Nephron (organoid): ENCODE measurements at regions not wholly inside any gene's neighbourhood (a gene's known extent, or its start where the extent isn't known, plus 50 kb on each side); places are given as distances from the start of the nearest gene placed in this dataset.

ENCODE experiments used
- H3K27ac Mint-ChIP-seq, 3 experiments: 2 replicates each; pipeline ENCODE4 v1.8.0; 2020; ENCODE audit warnings: mixed read lengths in 3 of 3, mild to moderate bottlenecking in 2 of 3, moderate library complexity in 1 of 3
- H3K27me3 Mint-ChIP-seq: 2 replicates; pipeline ENCODE4 v1.8.0; 2021; ENCODE audit warnings: low read depth, mild to moderate bottlenecking, moderate library complexity, mixed read lengths
- H3K36me3 Mint-ChIP-seq: 2 replicates; pipeline ENCODE4 v1.8.0; 2020; ENCODE audit warnings: low read depth, mixed read lengths
- H3K4me1 Mint-ChIP-seq: 2 replicates; pipeline ENCODE4 v1.8.0; 2020; ENCODE audit warnings: mixed read lengths
- H3K4me3 Mint-ChIP-seq, 3 experiments: 2 replicates each; pipeline ENCODE4 v1.8.0; 2020; ENCODE audit warnings: mild to moderate bottlenecking in 3 of 3, mixed read lengths in 3 of 3, moderate library complexity in 2 of 3
- H3K9me3 Mint-ChIP-seq: 2 replicates; pipeline ENCODE4 v1.8.0; 2020; ENCODE audit warnings: mixed read lengths
- TF ChIP-seq, protein P1 (sequence below), 3 experiments: fragments of 200-600 bp; sonication (generic); IDR thresholded peaks; one replicate each; pipeline ENCODE4 v1.5.0; 2021; ENCODE audit warnings: antibody characterized with exemption in 3 of 3; ENCODE audit not compliant: unreplicated experiment in 3 of 3

DNA sequence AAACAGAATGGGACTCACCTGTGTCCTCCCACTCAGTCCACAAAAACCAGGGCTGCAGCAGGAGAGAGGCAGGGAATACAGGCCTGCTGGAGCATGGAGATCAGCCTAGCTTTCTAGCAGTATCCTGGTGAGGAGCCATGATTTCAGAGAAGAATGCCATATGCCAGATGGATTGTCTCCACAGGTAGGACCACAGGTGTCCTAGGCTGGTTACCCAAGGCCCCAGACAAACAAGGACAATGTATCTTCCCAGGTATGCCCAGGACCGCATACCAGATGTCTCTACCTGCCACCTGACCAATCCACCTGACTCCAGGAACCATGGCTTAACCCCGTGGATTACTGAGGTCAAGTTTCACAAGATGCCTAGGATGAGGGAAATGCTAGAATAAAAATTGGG, 295.4 kb upstream of the NPSR1 start:
- no peaks in the 10 kb centered on the region for H3K9me3 Mint-ChIP-seq

DNA sequence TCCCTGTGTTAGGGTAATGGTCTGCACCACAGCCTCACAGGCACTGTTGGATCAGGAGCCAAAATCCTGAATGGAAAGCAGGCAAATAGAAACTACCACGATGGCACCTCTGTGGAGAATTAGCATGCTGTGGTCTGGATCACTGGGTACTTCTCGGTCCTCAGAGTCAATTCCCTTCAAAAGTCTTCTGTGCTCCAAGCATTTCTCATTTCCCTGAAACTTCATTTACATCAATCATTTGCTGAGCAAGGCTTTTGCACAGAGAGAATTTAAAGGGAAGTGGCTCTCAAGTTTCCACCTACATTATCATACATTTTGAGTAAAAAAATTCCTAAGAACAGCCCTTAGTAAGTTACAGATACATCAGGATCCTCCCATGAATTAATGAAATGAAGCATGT, 293.9 kb upstream of the NPSR1 start:
- no peaks in the 10 kb centered on the region for H3K4me1 Mint-ChIP-seq

More for the DNA sequence above, 295.4 kb upstream of the NPSR1 start:
- Mint-ChIP-seq H3K4me1 (no peaks in the 10 kb centered on the region), H3K4me3 (no peak overlapping the region), H3K36me3 (no peaks in the 10 kb centered on the region), H3K27me3 (no peaks in the 10 kb centered on the region), H3K27ac (no peak overlapping the region)
- TF ChIP-seq, protein P1, sequence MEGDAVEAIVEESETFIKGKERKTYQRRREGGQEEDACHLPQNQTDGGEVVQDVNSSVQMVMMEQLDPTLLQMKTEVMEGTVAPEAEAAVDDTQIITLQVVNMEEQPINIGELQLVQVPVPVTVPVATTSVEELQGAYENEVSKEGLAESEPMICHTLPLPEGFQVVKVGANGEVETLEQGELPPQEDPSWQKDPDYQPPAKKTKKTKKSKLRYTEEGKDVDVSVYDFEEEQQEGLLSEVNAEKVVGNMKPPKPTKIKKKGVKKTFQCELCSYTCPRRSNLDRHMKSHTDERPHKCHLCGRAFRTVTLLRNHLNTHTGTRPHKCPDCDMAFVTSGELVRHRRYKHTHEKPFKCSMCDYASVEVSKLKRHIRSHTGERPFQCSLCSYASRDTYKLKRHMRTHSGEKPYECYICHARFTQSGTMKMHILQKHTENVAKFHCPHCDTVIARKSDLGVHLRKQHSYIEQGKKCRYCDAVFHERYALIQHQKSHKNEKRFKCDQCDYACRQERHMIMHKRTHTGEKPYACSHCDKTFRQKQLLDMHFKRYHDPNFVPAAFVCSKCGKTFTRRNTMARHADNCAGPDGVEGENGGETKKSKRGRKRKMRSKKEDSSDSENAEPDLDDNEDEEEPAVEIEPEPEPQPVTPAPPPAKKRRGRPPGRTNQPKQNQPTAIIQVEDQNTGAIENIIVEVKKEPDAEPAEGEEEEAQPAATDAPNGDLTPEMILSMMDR (IDR thresholded peaks at IDR 0.05; ENCODE audit: unreplicated experiment in 3 of 3) = no peak

DNA sequence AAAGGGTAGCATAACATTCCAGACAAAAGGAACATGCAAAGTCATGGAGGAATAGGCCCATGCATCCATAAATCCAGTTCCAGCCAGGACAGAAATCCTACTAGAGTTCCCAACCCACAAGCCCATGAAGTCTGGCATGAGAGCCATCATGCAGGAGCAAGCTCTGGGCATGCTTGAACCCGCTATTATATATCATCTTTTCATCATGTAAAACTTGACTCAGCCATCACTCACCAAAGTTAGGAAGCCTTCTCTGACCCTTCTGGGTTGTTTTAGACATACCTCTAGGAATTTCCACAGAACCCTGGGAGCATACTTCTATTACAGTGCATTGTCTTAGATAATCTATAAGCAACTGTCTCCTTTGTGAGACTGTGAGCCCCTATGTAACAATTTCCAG, 293.0 kb upstream of the NPSR1 start:
- TF ChIP-seq, protein P1 (IDR thresholded peaks at IDR 0.05; ENCODE audit: unreplicated experiment in 3 of 3) = no peak
- Mint-ChIP-seq H3K4me3 (no peak overlapping the region), H3K27ac (no peak overlapping the region), H3K9me3 (no peaks in the 10 kb centered on the region), H3K27me3 (no peaks in the 10 kb centered on the region), H3K36me3 (no peaks in the 10 kb centered on the region), H3K4me1 (no peaks in the 10 kb centered on the region)

More for the DNA sequence above, 293.9 kb upstream of the NPSR1 start:
- TF ChIP-seq, protein P1 (IDR thresholded peaks at IDR 0.05; ENCODE audit: unreplicated experiment in 3 of 3) = no peak
- no peak overlapping the region for H3K4me3 Mint-ChIP-seq
- no peaks in the 10 kb centered on the region for H3K36me3 Mint-ChIP-seq
- H3K9me3 Mint-ChIP-seq = no peaks in the 10 kb centered on the region
- no peak overlapping the region for H3K27ac Mint-ChIP-seq
- H3K27me3 Mint-ChIP-seq = no peaks in the 10 kb centered on the region

DNA sequence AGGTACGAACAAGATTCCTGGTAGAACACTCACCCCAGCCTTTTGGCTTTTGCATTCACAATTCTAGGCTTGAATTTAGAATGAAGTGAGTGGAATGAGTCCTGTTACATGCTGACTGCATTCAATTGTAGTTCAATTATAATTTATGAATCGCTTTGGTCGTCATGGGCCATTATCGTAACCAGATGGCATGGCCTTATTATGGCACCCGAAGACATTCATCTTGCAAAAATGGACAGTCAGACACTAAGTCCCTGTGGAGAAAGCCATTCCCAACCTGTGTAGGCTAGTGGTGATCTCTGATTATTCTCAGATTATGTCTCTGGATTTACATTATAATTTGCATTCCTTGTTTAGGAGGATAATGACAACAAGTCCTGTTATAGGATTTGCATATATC, 292.4 kb upstream of the NPSR1 start:
- H3K36me3 Mint-ChIP-seq = no peaks in the 10 kb centered on the region
- H3K4me3 Mint-ChIP-seq = no peak overlapping the region
- H3K4me1 Mint-ChIP-seq = no peaks in the 10 kb centered on the region
- TF ChIP-seq, protein P1 (IDR thresholded peaks at IDR 0.05; ENCODE audit: unreplicated experiment in 3 of 3) = no peak
- no peak overlapping the region for H3K27ac Mint-ChIP-seq
- no peaks in the 10 kb centered on the region for H3K27me3 Mint-ChIP-seq
- no peaks in the 10 kb centered on the region for H3K9me3 Mint-ChIP-seq

DNA sequence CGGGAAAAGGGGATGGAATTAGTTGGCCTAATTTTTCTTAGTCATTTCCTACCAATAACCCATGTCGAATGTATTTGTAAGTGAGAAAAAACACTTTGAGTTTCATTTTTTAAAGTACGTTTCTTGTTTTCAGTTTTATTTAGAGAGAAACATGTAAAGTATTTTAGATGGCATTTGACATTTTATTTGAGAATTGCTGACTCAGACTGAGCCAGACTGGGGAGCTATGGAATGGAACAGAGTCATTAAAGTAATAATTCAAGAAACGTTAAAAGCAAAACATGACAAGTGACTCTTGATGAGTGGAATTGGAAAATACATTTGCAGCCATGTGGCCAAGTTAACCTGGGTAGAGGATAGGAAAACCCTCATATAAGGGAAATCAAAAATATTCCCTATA, 286.1 kb upstream of the NPSR1 start:
- Mint-ChIP-seq H3K4me1 (no peaks in the 10 kb centered on the region), H3K27me3 (no peaks in the 10 kb centered on the region), H3K36me3 (no peaks in the 10 kb centered on the region), H3K4me3 (no peak overlapping the region), H3K27ac (no peak overlapping the region), H3K9me3 (peaks cover 3% of the 10 kb centered on the region)
- TF ChIP-seq, protein P1 (IDR thresholded peaks at IDR 0.05; ENCODE audit: unreplicated experiment in 3 of 3) = no peak

DNA sequence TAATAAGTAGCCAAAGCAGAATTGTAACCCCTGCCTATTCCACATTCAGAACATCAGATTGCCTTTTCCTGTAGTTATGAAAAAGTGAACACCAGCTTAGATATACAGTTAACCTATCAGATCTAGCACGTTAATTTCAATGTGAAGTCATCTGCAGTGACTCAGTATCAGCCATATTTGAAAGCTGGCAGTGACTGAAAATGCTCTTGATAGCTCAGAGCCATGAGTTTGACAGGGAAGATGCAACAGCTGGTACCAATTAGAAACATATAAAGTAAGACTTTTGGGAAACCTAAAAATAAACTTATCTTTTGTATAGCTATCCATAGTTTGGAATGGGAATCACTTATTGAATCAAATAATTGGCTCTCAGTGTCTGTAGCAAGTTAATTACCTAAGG, 284.1 kb upstream of the NPSR1 start:
- TF ChIP-seq, protein P1 (IDR thresholded peaks at IDR 0.05; ENCODE audit: unreplicated experiment in 3 of 3) = no peak
- no peaks in the 10 kb centered on the region for H3K36me3 Mint-ChIP-seq
- peaks cover 3% of the 10 kb centered on the region for H3K9me3 Mint-ChIP-seq
- no peaks in the 10 kb centered on the region for H3K27me3 Mint-ChIP-seq
- no peak overlapping the region for H3K27ac Mint-ChIP-seq
- H3K4me3 Mint-ChIP-seq = no peak overlapping the region
- no peaks in the 10 kb centered on the region for H3K4me1 Mint-ChIP-seq
